Activated T-helper 2 cell treated with anti-CD3 and anti-CD28 coated beads, Interferon-gamma antibody, Interleukin-2, Interleukin-4, amounts not matched to agents 10 μg/mL and 5 μg/mL and 100 μg/mL, durations not matched to agents 14 hours and 24 hours and 36 hours (primary cell): ENCODE measurements at regions not wholly inside any gene's neighbourhood (a gene's known extent, or its start where the extent isn't known, plus 50 kb on each side); places are given as distances from the start of the nearest gene placed in this dataset.

Experiments used
- DNase-seq: peaks from one replicate; pipeline ENCODE4 v3.0.0; 2021; ENCODE audit warnings: low spot score
- H3K27ac Mint-ChIP-seq: one replicate; pipeline ENCODE4 v1.8.0; 2021; ENCODE audit warnings: mixed read lengths
- H3K27me3 Mint-ChIP-seq: one replicate; pipeline ENCODE4 v1.8.0; 2021; ENCODE audit warnings: low read depth, mixed read lengths
- H3K36me3 Mint-ChIP-seq: one replicate; pipeline ENCODE4 v1.8.0; 2021; ENCODE audit warnings: low read depth, mixed read lengths
- H3K4me1 Mint-ChIP-seq: one replicate; pipeline ENCODE4 v1.8.0; 2021; ENCODE audit warnings: low read depth, mixed read lengths
- H3K4me3 Mint-ChIP-seq: one replicate; pipeline ENCODE4 v1.8.0; 2021; ENCODE audit warnings: low read depth, mild to moderate bottlenecking, moderate library complexity, mixed read lengths
- H3K9me3 Mint-ChIP-seq: one replicate; pipeline ENCODE4 v1.8.0; 2021; ENCODE audit warnings: mixed read lengths
- intact Hi-C: fragments of 100-400 bp; cut with micrococcal nuclease; formaldehyde crosslinking; loops from one replicate; pipeline ENCODE4 v1.15.1; 2023

- no peak overlapping the region for H3K4me3 Mint-ChIP-seq
- H3K27ac Mint-ChIP-seq: no peak overlapping the region
- no peaks in the 10 kb centered on the region for H3K4me1 Mint-ChIP-seq
- intact Hi-C loops: no loop called here
- H3K9me3 Mint-ChIP-seq: no peaks in the 10 kb centered on the region
- DNase-seq: no peak
- no peaks in the 10 kb centered on the region for H3K27me3 Mint-ChIP-seq
- H3K36me3 Mint-ChIP-seq: no peaks in the 10 kb centered on the region
Measured at GRCh38 chr4:162456106-162456505, 292.3 kb upstream of the FSTL5 start.

DNA sequence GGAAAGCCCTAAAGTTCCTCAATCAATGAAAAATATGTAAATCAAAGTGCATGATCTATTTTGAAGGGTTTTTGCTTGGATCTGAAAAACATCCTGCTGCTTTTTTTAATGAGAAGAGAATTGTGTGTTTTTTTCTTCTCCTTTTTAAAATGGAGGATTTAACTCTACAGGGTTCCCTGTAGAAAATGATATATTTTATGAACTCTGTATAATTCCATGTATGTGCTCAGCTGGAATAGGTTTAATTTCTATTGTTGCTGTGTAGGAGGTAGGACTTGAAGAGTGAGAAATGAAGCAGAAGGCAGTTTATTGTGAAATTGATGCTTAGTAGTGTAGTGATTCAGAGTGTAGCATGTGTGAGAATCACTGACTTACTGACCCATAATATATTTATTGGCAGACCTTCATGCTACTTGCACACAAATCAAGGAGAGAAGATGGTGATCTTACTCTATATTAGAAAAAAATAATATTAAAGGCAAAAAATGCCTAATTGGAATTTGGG is 286.8 kb upstream of the FSTL5 start:
- Mint-ChIP-seq H3K4me1 (no peaks in the 10 kb centered on the region), H3K27me3 (no peaks in the 10 kb centered on the region)
- intact Hi-C loops: no loop called here

DNA sequence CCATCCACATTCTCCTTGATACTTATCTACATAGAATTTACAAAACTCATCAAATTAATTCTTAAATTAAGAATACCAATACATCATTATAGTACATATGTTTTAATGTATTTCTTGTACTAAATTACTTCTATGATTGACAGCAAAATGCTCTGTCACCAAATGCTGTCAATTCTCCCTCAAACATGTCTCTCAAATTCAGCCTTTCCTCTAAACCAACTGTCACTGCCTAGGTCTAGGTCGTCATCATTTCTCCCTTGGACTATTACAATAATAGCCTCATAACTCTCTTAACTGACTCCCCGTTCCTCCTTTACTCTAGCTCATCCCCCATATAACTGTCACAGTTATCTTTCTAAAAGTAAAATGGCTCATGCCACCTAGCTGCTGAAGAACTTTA is 279.7 kb upstream of the FSTL5 start:
- Mint-ChIP-seq H3K9me3 (no peaks in the 10 kb centered on the region), H3K27ac (no peak overlapping the region), H3K27me3 (no peaks in the 10 kb centered on the region), H3K36me3 (no peaks in the 10 kb centered on the region), H3K4me3 (no peak overlapping the region), H3K4me1 (no peaks in the 10 kb centered on the region)
- no peak for DNase-seq
- intact Hi-C loops: no loop called here

More for the DNA sequence above, 286.8 kb upstream of the FSTL5 start:
- no peak for DNase-seq
- Mint-ChIP-seq H3K4me3 (no peak overlapping the region), H3K27ac (no peak overlapping the region), H3K36me3 (no peaks in the 10 kb centered on the region), H3K9me3 (no peaks in the 10 kb centered on the region)

DNA sequence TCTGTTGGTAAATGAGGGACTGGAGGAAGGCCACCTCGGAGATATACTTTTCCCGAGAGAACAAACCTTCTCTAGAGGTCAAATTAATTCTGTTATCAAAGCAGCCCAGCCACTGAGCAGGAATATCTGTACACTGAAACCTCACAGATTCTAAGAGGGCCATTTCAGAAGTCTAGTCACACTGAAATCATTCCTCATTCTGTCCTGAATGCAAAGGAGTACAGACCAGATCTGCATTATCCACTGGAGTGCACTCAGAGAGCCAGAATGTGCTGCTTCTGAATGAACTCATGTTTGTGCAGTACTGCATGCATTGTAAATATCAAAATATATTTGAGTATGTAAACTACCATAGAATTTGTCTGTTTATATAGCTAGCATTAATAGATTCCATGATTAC is 278.3 kb upstream of the FSTL5 start:
- Mint-ChIP-seq H3K9me3 (no peaks in the 10 kb centered on the region), H3K27me3 (no peaks in the 10 kb centered on the region)
- no peak for DNase-seq

DNA sequence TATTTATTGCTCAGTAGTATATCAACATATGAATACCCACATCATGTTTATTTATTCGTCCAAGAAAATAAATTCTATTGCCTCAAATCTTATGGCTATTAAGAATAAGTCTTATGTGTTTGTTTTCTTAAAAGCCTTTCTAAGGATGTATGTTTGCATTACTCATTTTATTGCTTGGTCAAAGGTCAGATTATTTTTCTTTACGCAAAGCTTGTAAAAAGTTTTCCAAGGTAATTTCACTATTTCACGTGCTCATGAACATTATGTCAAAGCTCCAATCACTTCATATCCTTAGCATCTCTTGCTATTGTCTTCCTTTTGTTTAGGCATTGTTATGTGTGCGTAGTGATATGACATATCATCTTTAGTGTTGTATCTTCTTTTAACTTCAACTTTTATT is 258.5 kb upstream of the FSTL5 start:
- H3K27me3 Mint-ChIP-seq: no peaks in the 10 kb centered on the region
- DNase-seq: no peak
- no peaks in the 10 kb centered on the region for H3K9me3 Mint-ChIP-seq
- no peak overlapping the region for H3K4me3 Mint-ChIP-seq
- no peaks in the 10 kb centered on the region for H3K4me1 Mint-ChIP-seq
- H3K36me3 Mint-ChIP-seq: no peaks in the 10 kb centered on the region
- intact Hi-C loops: no loop called here
- no peak overlapping the region for H3K27ac Mint-ChIP-seq

More for the DNA sequence above, 278.3 kb upstream of the FSTL5 start:
- Mint-ChIP-seq H3K4me1 (no peaks in the 10 kb centered on the region), H3K36me3 (no peaks in the 10 kb centered on the region), H3K27ac (no peak overlapping the region), H3K4me3 (no peak overlapping the region)
- intact Hi-C loops: no loop called here

GRCh38 chr4:162410854-162411253 is 247.1 kb upstream of the FSTL5 start:
- intact Hi-C loops: no loop called here
- H3K4me1 Mint-ChIP-seq: no peaks in the 10 kb centered on the region
- H3K9me3 Mint-ChIP-seq: no peaks in the 10 kb centered on the region
- H3K27ac Mint-ChIP-seq: no peak overlapping the region
- DNase-seq: no peak
- no peak overlapping the region for H3K4me3 Mint-ChIP-seq
- no peaks in the 10 kb centered on the region for H3K27me3 Mint-ChIP-seq
- H3K36me3 Mint-ChIP-seq: no peaks in the 10 kb centered on the region

GRCh38 chr4:162409048-162409447 is 245.2 kb upstream of the FSTL5 start:
- Mint-ChIP-seq H3K4me1 (no peaks in the 10 kb centered on the region), H3K9me3 (no peaks in the 10 kb centered on the region), H3K4me3 (no peak overlapping the region), H3K27ac (no peak overlapping the region), H3K36me3 (no peaks in the 10 kb centered on the region), H3K27me3 (no peaks in the 10 kb centered on the region)
- no peak for DNase-seq
- intact Hi-C loops: no loop called here

DNA sequence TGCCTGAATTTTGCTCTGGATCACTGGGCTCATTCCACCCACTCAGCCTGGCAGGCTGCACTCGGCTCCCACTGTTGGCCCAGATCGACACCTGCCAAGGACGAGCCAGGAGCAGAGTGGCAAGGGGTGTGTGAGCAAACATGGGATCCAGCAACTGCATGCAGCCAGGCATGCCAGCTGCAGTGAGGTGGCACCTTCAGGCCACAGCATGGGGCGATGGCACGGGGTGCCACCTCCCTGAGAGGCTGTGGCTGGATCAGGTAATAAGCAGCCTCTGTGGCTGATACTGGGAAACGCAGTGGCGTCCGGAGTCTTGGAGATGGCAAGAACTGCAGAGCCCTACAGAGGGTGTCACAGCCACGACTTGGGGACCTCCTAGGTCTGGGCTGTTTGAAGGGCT is 244.5 kb upstream of the FSTL5 start:
- Mint-ChIP-seq H3K27ac (no peak overlapping the region), H3K27me3 (no peaks in the 10 kb centered on the region), H3K9me3 (no peaks in the 10 kb centered on the region), H3K4me3 (no peak overlapping the region), H3K36me3 (no peaks in the 10 kb centered on the region), H3K4me1 (no peaks in the 10 kb centered on the region)
- DNase-seq: no peak
- intact Hi-C loops: no loop called here

- Mint-ChIP-seq H3K9me3 (no peaks in the 10 kb centered on the region), H3K27me3 (no peaks in the 10 kb centered on the region), H3K4me3 (no peak overlapping the region), H3K4me1 (no peaks in the 10 kb centered on the region), H3K36me3 (no peaks in the 10 kb centered on the region), H3K27ac (no peak overlapping the region)
- no peak for DNase-seq
- intact Hi-C loops: no loop called here
Measured at GRCh38 chr4:162406637-162407365, 243.0 kb upstream of the FSTL5 start.

- intact Hi-C loops: no loop called here
- Mint-ChIP-seq H3K4me1 (no peaks in the 10 kb centered on the region), H3K27ac (no peak overlapping the region), H3K4me3 (no peak overlapping the region), H3K9me3 (no peaks in the 10 kb centered on the region), H3K36me3 (no peaks in the 10 kb centered on the region), H3K27me3 (no peaks in the 10 kb centered on the region)
- no peak for DNase-seq
Measured at GRCh38 chr4:162403932-162404331, 240.1 kb upstream of the FSTL5 start.

DNA sequence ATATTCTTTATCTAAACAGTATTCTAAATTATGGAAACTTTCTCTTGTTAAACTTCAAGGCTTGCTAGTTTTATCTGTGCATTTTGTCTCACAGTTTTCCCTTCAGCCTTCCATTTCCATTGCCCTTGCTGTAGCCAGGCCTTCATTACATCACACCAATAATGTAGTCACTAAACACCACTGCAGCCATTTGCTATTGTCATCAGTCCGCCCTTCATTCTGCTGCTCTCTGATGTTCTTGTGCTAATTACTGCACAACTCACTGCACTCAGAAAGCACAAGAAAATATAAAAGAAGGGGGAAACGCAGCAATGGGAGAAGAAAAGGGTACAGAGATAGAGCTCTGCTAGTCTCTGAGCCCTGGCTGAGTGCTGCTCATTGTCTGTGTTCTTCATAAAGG is 239.6 kb upstream of the FSTL5 start:
- H3K27ac Mint-ChIP-seq: no peak overlapping the region
- H3K9me3 Mint-ChIP-seq: no peaks in the 10 kb centered on the region
- H3K27me3 Mint-ChIP-seq: no peaks in the 10 kb centered on the region
- H3K4me1 Mint-ChIP-seq: no peaks in the 10 kb centered on the region
- no peak for DNase-seq
- no peak overlapping the region for H3K4me3 Mint-ChIP-seq
- intact Hi-C loops: no loop called here
- no peaks in the 10 kb centered on the region for H3K36me3 Mint-ChIP-seq

- no peak overlapping the region for H3K27ac Mint-ChIP-seq
- H3K4me3 Mint-ChIP-seq: no peak overlapping the region
- H3K9me3 Mint-ChIP-seq: no peaks in the 10 kb centered on the region
- H3K36me3 Mint-ChIP-seq: no peaks in the 10 kb centered on the region
- intact Hi-C loops: no loop called here
- H3K27me3 Mint-ChIP-seq: no peaks in the 10 kb centered on the region
- no peak for DNase-seq
- no peaks in the 10 kb centered on the region for H3K4me1 Mint-ChIP-seq
Measured at GRCh38 chr4:162401021-162401420, 237.2 kb upstream of the FSTL5 start.

DNA sequence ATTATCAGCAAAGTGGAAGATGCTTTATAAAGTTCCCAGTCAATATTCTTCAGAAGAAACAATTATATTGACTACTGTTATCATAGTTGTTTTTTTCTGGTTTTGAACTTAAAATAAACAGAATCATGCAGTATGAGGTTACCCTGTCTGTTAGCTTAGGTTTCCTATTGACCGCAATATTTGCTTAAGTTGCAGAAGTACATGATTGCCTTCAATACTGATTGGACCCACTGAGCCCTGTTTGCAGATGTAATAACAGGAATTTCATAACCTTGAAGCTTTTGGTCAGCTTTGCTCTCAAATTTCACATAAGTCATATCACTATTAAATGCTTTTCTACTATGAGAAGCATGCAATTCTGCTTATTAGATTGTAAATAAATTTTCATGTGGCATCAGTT is 229.1 kb upstream of the FSTL5 start:
- Mint-ChIP-seq H3K36me3 (no peaks in the 10 kb centered on the region), H3K4me1 (no peaks in the 10 kb centered on the region), H3K27ac (no peak overlapping the region), H3K9me3 (no peaks in the 10 kb centered on the region), H3K4me3 (no peak overlapping the region), H3K27me3 (no peaks in the 10 kb centered on the region)
- intact Hi-C loops: no loop called here
- DNase-seq: no peak

DNA sequence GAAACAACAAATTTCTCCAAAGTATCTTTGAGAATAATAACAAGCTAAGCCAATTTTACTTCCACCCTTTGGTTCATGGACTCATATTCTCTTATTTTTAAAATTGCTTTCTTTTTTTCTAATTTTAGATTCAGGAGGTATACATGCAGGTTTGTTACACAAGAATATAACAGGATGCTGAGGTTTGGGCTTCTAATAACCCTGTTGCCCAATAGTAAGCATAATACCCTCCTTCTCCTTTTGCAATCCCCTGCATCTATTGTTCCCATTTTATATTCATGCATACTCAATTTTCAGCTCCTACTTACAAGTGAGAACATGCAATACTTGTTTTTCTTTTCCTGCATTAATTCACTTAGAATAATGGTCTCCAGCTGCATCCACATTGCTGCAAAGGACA is 202.3 kb upstream of the FSTL5 start:
- Mint-ChIP-seq H3K27me3 (no peaks in the 10 kb centered on the region), H3K4me3 (no peak overlapping the region), H3K36me3 (no peaks in the 10 kb centered on the region), H3K4me1 (no peaks in the 10 kb centered on the region), H3K27ac (no peak overlapping the region), H3K9me3 (no peaks in the 10 kb centered on the region)
- intact Hi-C loops: no loop called here
- DNase-seq: no peak
